A673 (cell line): ENCODE measurements at regions not wholly inside any gene's neighbourhood (a gene's known extent, or its start where the extent isn't known, plus 50 kb on each side); places are given as distances from the start of the nearest gene placed in this dataset.

Experiments
- BruUV-seq: library from RNA; stranded (reverse); fragments of 400-500 nt; replicated peaks from 2 replicates; lab custom pipeline; 2021; lab: Mats Ljungman, UMichigan
- CTCF ChIA-PET: fragments of 300-600 bp; sonication (Branson Sonifier 250); formaldehyde crosslinking; loops from one replicate; lab custom pipeline; 2022; ENCODE audit warnings: antibody characterized with exemption; lab: Charles Lee
- POLR2A ChIA-PET: fragments of 300-600 bp; sonication (Branson Sonifier 250); formaldehyde crosslinking; loops from one replicate; lab custom pipeline; 2022; ENCODE audit warnings: antibody characterized with exemption; ENCODE audit not compliant: low non-redundant PET; lab: Charles Lee
- DNase-seq: peaks from one replicate; pipeline ENCODE4 v3.0.0-alpha.2; 2015; ENCODE audit warnings: low spot score
- H3K27ac ChIP-seq: fragments of 200-600 bp; sonication (generic); 2 replicates; pipeline ENCODE4 v1.5.1; 2016; ENCODE audit warnings: mixed run types, low read depth, mild to moderate bottlenecking, mixed read lengths, antibody characterized with exemption, low read length; ENCODE audit not compliant: poor library complexity, severe bottlenecking
- H3K27me3 ChIP-seq: fragments of 200-600 bp; sonication (generic); replicated peaks from 2 replicates; pipeline ENCODE4 v1.6.1; 2017; ENCODE audit warnings: mixed run types, low read depth, mild to moderate bottlenecking, mixed read lengths, antibody characterized with exemption, low read length; ENCODE audit not compliant: insufficient read depth, poor library complexity
- H3K36me3 ChIP-seq: fragments of 200-600 bp; sonication (generic); 2 replicates; pipeline ENCODE4 v1.6.1; 2016; ENCODE audit warnings: mixed run types, mild to moderate bottlenecking, mixed read lengths, antibody characterized with exemption, low read length; ENCODE audit not compliant: insufficient read depth, poor library complexity, severe bottlenecking
- H3K4me1 ChIP-seq: fragments of 200-600 bp; sonication (generic); 2 replicates; pipeline ENCODE4 v1.6.1; 2017; ENCODE audit warnings: mixed run types, mild to moderate bottlenecking, mixed read lengths, antibody characterized with exemption, low read length; ENCODE audit not compliant: insufficient read depth, poor library complexity, severe bottlenecking
- H3K4me3 ChIP-seq: fragments of 200-600 bp; sonication (generic); 2 replicates; pipeline ENCODE4 v1.5.1; 2016; ENCODE audit warnings: low read depth, mixed run types, mild to moderate bottlenecking, mixed read lengths, low read length; ENCODE audit not compliant: poor library complexity, severe bottlenecking
- H3K9me3 ChIP-seq: fragments of 200-600 bp; sonication (generic); 2 replicates; pipeline ENCODE4 v1.6.1; 2016; ENCODE audit warnings: mixed run types, low read depth, mild to moderate bottlenecking, mixed read lengths, antibody characterized with exemption, low read length; ENCODE audit not compliant: poor library complexity, severe bottlenecking
- EZH2 ChIP-seq: fragments of 200-600 bp; sonication (generic); IDR thresholded peaks from 2 replicates; pipeline ENCODE4 v1.6.1; 2017; ENCODE audit warnings: borderline replicate concordance, low read depth, mild to moderate bottlenecking, mixed read lengths, antibody characterized with exemption, low read length; ENCODE audit not compliant: poor library complexity, severe bottlenecking
- intact Hi-C: fragments of 100-400 bp; cut with micrococcal nuclease; formaldehyde crosslinking; loops from one replicate; pipeline ENCODE4 v1.10.0; 2022; ENCODE audit not compliant: unreplicated experiment
- TF ChIP-seq, protein P1 (sequence below): fragments of 300-800, 200-600 bp; sonication (generic); conservative IDR thresholded peaks from 2 replicates; pipeline ENCODE4 v1.5.1; 2017; ENCODE audit warnings: low read depth, mild to moderate bottlenecking, antibody characterized with exemption, low read length, moderate library complexity, mixed read lengths

GRCh38 chr2:184359379-184359778 is 238.9 kb upstream of the ZNF804A start:
- H3K36me3 ChIP-seq, result no peaks in the 10 kb centered on the region
- H3K4me3 ChIP-seq, result no peak overlapping the region
- H3K27ac ChIP-seq, result no peak overlapping the region
- no peaks in the 10 kb centered on the region for H3K4me1 ChIP-seq
- TF ChIP-seq EZH2, result no peak
- TF ChIP-seq, protein P1, sequence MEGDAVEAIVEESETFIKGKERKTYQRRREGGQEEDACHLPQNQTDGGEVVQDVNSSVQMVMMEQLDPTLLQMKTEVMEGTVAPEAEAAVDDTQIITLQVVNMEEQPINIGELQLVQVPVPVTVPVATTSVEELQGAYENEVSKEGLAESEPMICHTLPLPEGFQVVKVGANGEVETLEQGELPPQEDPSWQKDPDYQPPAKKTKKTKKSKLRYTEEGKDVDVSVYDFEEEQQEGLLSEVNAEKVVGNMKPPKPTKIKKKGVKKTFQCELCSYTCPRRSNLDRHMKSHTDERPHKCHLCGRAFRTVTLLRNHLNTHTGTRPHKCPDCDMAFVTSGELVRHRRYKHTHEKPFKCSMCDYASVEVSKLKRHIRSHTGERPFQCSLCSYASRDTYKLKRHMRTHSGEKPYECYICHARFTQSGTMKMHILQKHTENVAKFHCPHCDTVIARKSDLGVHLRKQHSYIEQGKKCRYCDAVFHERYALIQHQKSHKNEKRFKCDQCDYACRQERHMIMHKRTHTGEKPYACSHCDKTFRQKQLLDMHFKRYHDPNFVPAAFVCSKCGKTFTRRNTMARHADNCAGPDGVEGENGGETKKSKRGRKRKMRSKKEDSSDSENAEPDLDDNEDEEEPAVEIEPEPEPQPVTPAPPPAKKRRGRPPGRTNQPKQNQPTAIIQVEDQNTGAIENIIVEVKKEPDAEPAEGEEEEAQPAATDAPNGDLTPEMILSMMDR, result no peak
- DNase-seq, result no peak
- ChIA-PET POLR2A (no interaction called here), CTCF (no interaction called here)
- intact Hi-C loops, result no loop called here
- no peaks in the 10 kb centered on the region for H3K9me3 ChIP-seq
- no TSS peak for BruUV-seq
- H3K27me3 ChIP-seq, result no peaks in the 10 kb centered on the region

- no peak overlapping the region for H3K4me3 ChIP-seq
- H3K36me3 ChIP-seq, result no peaks in the 10 kb centered on the region
- DNase-seq, result no peak
- CTCF ChIA-PET, result no interaction called here
- BruUV-seq, result no TSS peak
- no peaks in the 10 kb centered on the region for H3K9me3 ChIP-seq
- POLR2A ChIA-PET, result no interaction called here
- no peaks in the 10 kb centered on the region for H3K27me3 ChIP-seq
- intact Hi-C loops, result no loop called here
- no peaks in the 10 kb centered on the region for H3K4me1 ChIP-seq
- TF ChIP-seq, protein P1, result no peak
- no peak for TF ChIP-seq EZH2
- no peak overlapping the region for H3K27ac ChIP-seq
Measured at GRCh38 chr2:184363213-184363612, 235.1 kb upstream of the ZNF804A start.

- DNase-seq, result no peak
- ChIA-PET POLR2A (no interaction called here), CTCF (no interaction called here)
- H3K27ac ChIP-seq, result no peak overlapping the region
- H3K9me3 ChIP-seq, result no peaks in the 10 kb centered on the region
- no TSS peak for BruUV-seq
- H3K4me3 ChIP-seq, result no peak overlapping the region
- H3K4me1 ChIP-seq, result no peaks in the 10 kb centered on the region
- no peak for TF ChIP-seq EZH2
- TF ChIP-seq, protein P1, result no peak
- no peaks in the 10 kb centered on the region for H3K36me3 ChIP-seq
- no peaks in the 10 kb centered on the region for H3K27me3 ChIP-seq
- intact Hi-C loops, result no loop called here
Measured at GRCh38 chr2:184367211-184367610, 231.1 kb upstream of the ZNF804A start.
